Muscle layer of duodenum (tissue), 2 donors: ENCODE measurements at regions not wholly inside any gene's neighbourhood (a gene's known extent, or its start where the extent isn't known, plus 50 kb on each side); places are given as distances from the start of the nearest gene placed in this dataset.

ENCODE experiments used
- H3K27ac ChIP-seq: one replicate; pipeline ENCODE4 v1.7.0; 2013; ENCODE audit warnings: mild to moderate bottlenecking, low read length
- H3K27me3 ChIP-seq: one replicate; pipeline ENCODE4 v1.7.0; 2013; ENCODE audit warnings: low read depth, mild to moderate bottlenecking, control low read depth, low read length
- H3K36me3 ChIP-seq, 2 donors: one replicate each; pipeline ENCODE4 v1.7.0; 2013; ENCODE audit warnings: low read length in 2 of 2, control low read depth in 1 of 2, mild to moderate bottlenecking in 1 of 2; ENCODE audit not compliant: insufficient read depth in 2 of 2, control insufficient read depth in 1 of 2
- H3K4me1 ChIP-seq, 2 donors: one replicate each; pipeline ENCODE4 v1.7.0; 2013; ENCODE audit warnings: low read length in 2 of 2, mild to moderate bottlenecking in 2 of 2, control low read depth in 1 of 2, moderate library complexity in 1 of 2; ENCODE audit not compliant: insufficient read depth in 2 of 2, control insufficient read depth in 1 of 2
- H3K4me3 ChIP-seq, 2 donors: one replicate each; pipeline ENCODE4 v1.7.0; 2013; ENCODE audit warnings: low read length in 2 of 2, low read depth in 1 of 2, mild to moderate bottlenecking in 1 of 2
- H3K9me3 ChIP-seq, 2 donors: one replicate each; pipeline ENCODE4 v1.7.0; 2013; ENCODE audit warnings: low read length in 2 of 2, control low read depth in 1 of 2, mild to moderate bottlenecking in 1 of 2; ENCODE audit not compliant: control insufficient read depth in 1 of 2
- donor health status: healthy.

- H3K36me3 ChIP-seq, result no peaks in the 10 kb centered on the region
- no peaks in the 10 kb centered on the region for H3K27me3 ChIP-seq
- H3K27ac ChIP-seq, result no peak overlapping the region
- no peaks in the 10 kb centered on the region for H3K4me1 ChIP-seq
- no peaks in the 10 kb centered on the region for H3K9me3 ChIP-seq
- H3K4me3 ChIP-seq, result no peak overlapping the region
Measured at GRCh38 chr5:52684051-52684450, 103.7 kb upstream of the ITGA1 start.

- Histone ChIP-seq H3K27ac (no peak overlapping the region), H3K27me3 (no peaks in the 10 kb centered on the region), H3K9me3 (no peaks in the 10 kb centered on the region), H3K4me1 (no peaks in the 10 kb centered on the region), H3K4me3 (no peak overlapping the region), H3K36me3 (no peaks in the 10 kb centered on the region)
Measured at GRCh38 chr5:52685566-52685965, 102.2 kb upstream of the ITGA1 start.

GRCh38 chr5:52685971-52686370 is 101.7 kb upstream of the ITGA1 start:
- Histone ChIP-seq H3K36me3 (no peaks in the 10 kb centered on the region), H3K4me3 (no peak overlapping the region), H3K27ac (no peak overlapping the region), H3K27me3 (no peaks in the 10 kb centered on the region), H3K9me3 (no peaks in the 10 kb centered on the region), H3K4me1 (no peaks in the 10 kb centered on the region)

GRCh38 chr5:52690236-52690768 is 97.4 kb upstream of the ITGA1 start:
- no peaks in the 10 kb centered on the region for H3K9me3 ChIP-seq
- peaks cover 0 to 5% of the 10 kb centered on the region in 2 donors for H3K4me1 ChIP-seq
- H3K36me3 ChIP-seq, result no peaks in the 10 kb centered on the region
- H3K27me3 ChIP-seq, result no peaks in the 10 kb centered on the region
- no peak overlapping the region for H3K27ac ChIP-seq
- H3K4me3 ChIP-seq, result no peak overlapping the region

- Histone ChIP-seq H3K9me3 (no peaks in the 10 kb centered on the region), H3K27me3 (no peaks in the 10 kb centered on the region), H3K36me3 (no peaks in the 10 kb centered on the region), H3K4me1 (peaks cover 0 to 5% of the 10 kb centered on the region in 2 donors), H3K27ac (no peak overlapping the region), H3K4me3 (no peak overlapping the region)
Measured at GRCh38 chr5:52692039-52692438, 95.7 kb upstream of the ITGA1 start.

- no peaks in the 10 kb centered on the region for H3K9me3 ChIP-seq
- no peaks in the 10 kb centered on the region for H3K27me3 ChIP-seq
- H3K4me1 ChIP-seq, result peaks cover 0 to 5% of the 10 kb centered on the region in 2 donors
- H3K4me3 ChIP-seq, result no peak overlapping the region
- H3K27ac ChIP-seq, result no peak overlapping the region
- no peaks in the 10 kb centered on the region for H3K36me3 ChIP-seq
Measured at GRCh38 chr5:52692606-52693005, 95.1 kb upstream of the ITGA1 start.

- Histone ChIP-seq H3K4me3 (no peak overlapping the region), H3K9me3 (no peaks in the 10 kb centered on the region), H3K27ac (no peak overlapping the region), H3K36me3 (no peaks in the 10 kb centered on the region), H3K4me1 (peaks cover 0 to 5% of the 10 kb centered on the region in 2 donors), H3K27me3 (no peaks in the 10 kb centered on the region)
Measured at GRCh38 chr5:52693280-52693679, 94.4 kb upstream of the ITGA1 start.

- Histone ChIP-seq H3K27me3 (no peaks in the 10 kb centered on the region), H3K36me3 (no peaks in the 10 kb centered on the region), H3K9me3 (no peaks in the 10 kb centered on the region), H3K4me3 (no peak overlapping the region), H3K27ac (no peak overlapping the region), H3K4me1 (peaks cover 0 to 5% of the 10 kb centered on the region in 2 donors)
Measured at GRCh38 chr5:52693836-52694235, 93.9 kb upstream of the ITGA1 start.

GRCh38 chr5:52694648-52695047 is 93.1 kb upstream of the ITGA1 start:
- Histone ChIP-seq H3K9me3 (no peaks in the 10 kb centered on the region), H3K36me3 (no peaks in the 10 kb centered on the region), H3K4me3 (no peak overlapping the region), H3K27me3 (no peaks in the 10 kb centered on the region), H3K4me1 (peaks cover 0 to 5% of the 10 kb centered on the region in 2 donors), H3K27ac (no peak overlapping the region)

- no peaks in the 10 kb centered on the region for H3K36me3 ChIP-seq
- no peak overlapping the region for H3K4me3 ChIP-seq
- H3K4me1 ChIP-seq, result no peaks in the 10 kb centered on the region
- no peak overlapping the region for H3K27ac ChIP-seq
- no peaks in the 10 kb centered on the region for H3K27me3 ChIP-seq
- H3K9me3 ChIP-seq, result no peaks in the 10 kb centered on the region
Measured at GRCh38 chr5:52702877-52703276, 84.8 kb upstream of the ITGA1 start.

GRCh38 chr5:52703321-52703720 is 84.4 kb upstream of the ITGA1 start:
- Histone ChIP-seq H3K36me3 (no peaks in the 10 kb centered on the region), H3K4me1 (no peaks in the 10 kb centered on the region), H3K9me3 (no peaks in the 10 kb centered on the region), H3K27ac (no peak overlapping the region), H3K27me3 (no peaks in the 10 kb centered on the region), H3K4me3 (no peak overlapping the region)

- Histone ChIP-seq H3K27ac (no peak overlapping the region), H3K9me3 (no peaks in the 10 kb centered on the region), H3K36me3 (no peaks in the 10 kb centered on the region), H3K4me1 (no peaks in the 10 kb centered on the region), H3K27me3 (no peaks in the 10 kb centered on the region), H3K4me3 (no peak overlapping the region)
Measured at GRCh38 chr5:52705720-52706119, 82.0 kb upstream of the ITGA1 start.
